KBM-7 (cell line): ENCODE measurements at regions not wholly inside any gene's neighbourhood (a gene's known extent, or its start where the extent isn't known, plus 50 kb on each side); places are given as distances from the start of the nearest gene placed in this dataset.
A peak's percentile ranks its signal among the peaks of the same experiment; 100 is the strongest.

Source experiments
- DNase-seq: peaks from one replicate; pipeline ENCODE4 v3.0.0-alpha.2; 2015
- in situ Hi-C: fragments of 300-500 bp; cut with MboI; formaldehyde crosslinking; loops from 2 replicates; pipeline ENCODE4 v1.14.3; 2020; ENCODE audit warnings: low sequenced_read_pairs, low pct_unique_long_range_greater_than_20kb, mixed read lengths

GRCh38 chr15:67002368-67002767, 63.0 kb upstream of the SMAD3 start:
- in situ Hi-C loops = no loop called here

DNA sequence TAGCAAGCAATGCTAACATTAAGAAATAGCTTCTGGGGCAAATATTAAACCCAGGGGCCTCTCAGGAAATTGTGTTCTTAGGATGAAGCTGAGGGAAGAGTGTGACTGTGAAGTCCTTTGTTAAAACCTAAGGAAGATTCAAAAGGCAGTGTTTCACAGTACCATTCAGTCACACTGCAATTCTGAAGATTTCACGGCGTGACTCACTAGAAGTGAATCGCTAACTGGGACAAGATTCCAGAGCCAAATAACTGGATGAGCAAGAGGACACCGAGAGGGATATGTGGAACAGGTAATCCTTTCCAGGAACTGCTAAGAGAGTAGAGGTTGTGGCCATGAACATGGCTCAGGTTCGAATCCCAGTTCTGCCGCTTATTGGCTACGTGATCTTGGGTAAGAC, 61.8 kb upstream of the SMAD3 start:
- in situ Hi-C loops = no loop called here
- no peak for DNase-seq

More at GRCh38 chr15:67002368-67002767, 63.0 kb upstream of the SMAD3 start:
- DNase-seq = no peak

DNA sequence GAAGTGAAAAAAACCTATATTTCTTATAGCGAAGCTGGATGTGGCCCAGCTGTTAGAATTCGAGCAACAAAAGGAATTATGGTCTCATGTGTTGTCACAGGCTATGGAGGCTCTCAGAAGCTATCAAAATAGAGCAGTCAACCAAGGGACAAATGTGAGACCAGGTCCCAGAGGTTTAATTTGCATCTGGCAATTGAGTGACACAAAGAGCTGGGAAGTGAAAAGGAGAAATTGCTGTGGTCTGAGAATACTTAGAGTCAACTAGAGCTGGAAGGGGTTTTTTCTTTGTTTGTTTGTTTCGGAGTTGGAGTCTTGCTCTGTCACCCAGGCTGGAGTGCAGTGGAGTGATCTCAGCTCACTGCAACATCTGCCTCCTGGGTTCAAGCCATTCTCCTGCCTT, 61.3 kb upstream of the SMAD3 start:
- in situ Hi-C loops = no loop called here
- DNase-seq = no peak

- in situ Hi-C loops = no loop called here
- no peak for DNase-seq
Observed at GRCh38 chr15:67005294-67005996, 60.0 kb upstream of the SMAD3 start.

- in situ Hi-C loops = no loop called here
Observed at GRCh38 chr15:67006083-67007065, 59.0 kb upstream of the SMAD3 start.

GRCh38 chr15:67009576-67010569, 55.5 kb upstream of the SMAD3 start:
- no peak for DNase-seq

More at GRCh38 chr15:67006083-67007065, 59.0 kb upstream of the SMAD3 start:
- no peak for DNase-seq

GRCh38 chr15:67010898-67011616, 54.3 kb upstream of the SMAD3 start:
- no peak for DNase-seq
- in situ Hi-C loops = no loop called here

More at GRCh38 chr15:67009576-67010569, 55.5 kb upstream of the SMAD3 start:
- in situ Hi-C loops = no loop called here

DNA sequence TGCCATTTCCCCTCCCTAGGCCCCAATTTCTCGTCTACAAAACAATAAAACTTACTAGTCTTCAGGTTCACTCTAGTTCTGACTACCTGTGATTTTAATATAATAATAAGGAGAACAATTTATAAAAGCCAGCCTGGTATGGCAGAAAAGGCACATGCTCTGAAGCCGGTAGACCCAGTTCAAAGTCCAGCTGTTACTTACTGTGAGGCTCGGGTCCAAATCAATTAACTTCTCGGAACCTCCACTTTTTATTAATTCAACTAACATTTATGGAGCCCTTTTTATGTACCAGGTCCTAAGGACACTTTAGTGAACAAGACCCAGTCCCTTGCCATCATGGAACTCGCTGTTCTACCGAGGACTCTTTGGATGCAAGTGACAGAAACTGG, 53.8 kb upstream of the SMAD3 start:
- in situ Hi-C loops = no loop called here
- DNase-seq = no peak

GRCh38 chr15:67013696-67014095, 51.7 kb upstream of the SMAD3 start:
- in situ Hi-C loops = no loop called here
- peak; percentile 62 for DNase-seq
